ENCODE measurements at regions not wholly inside any gene's neighbourhood (a gene's known extent, or its start where the extent isn't known, plus 50 kb on each side); places are given as distances from the start of the nearest gene placed in this dataset.

DNA sequence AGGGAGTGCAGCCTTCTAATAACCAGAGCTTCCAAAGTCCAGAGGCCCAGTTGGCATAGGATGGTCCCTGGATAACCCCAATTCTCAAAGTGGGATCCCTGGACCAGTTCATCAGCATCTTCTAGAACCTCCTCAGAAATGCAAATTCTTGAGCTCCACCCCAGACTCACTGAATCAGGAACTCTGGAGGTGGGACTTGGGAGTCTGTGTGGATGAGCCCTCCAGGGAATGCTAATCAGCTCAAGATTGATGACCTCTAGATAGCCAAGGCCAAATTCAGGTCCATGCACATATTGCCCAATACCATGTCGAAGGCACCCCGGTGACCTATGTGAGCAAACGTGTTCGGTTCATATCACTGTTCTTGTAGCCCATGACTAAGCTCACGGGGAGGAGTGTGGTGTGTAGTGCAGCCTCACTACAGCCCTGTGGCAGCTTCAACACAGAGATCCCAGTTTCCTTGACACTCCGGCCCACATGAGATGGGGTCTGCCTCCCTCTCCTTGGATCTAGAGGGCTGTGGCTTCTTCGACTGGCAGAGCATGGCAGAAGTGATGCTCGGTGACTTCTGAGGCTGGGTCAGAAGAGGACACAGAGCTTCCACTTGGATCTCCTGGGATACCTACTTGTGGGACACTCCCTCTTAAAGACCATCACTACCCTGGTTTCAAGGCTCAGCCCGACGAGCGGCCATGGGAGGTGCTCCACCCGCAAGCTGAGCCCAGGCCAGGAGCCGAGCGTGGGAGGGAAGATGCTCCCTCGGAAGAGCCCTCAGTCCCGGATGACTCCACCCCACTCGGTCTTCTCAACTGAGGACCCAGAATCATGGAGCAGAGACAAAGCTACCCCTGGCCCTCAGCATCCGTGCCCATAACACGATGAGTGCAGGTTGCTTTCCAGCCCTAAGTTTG is 151.1 kb upstream of the CST7 start:
- H2AFZ ChIP-seq (ENCODE audit: low read depth): no peak overlapping the region
- no peak overlapping the region for H3K9ac ChIP-seq
- no peaks in the 10 kb centered on the region for H4K20me1 ChIP-seq (ENCODE audit: insufficient read depth)
- TF ChIP-seq, protein P1, sequence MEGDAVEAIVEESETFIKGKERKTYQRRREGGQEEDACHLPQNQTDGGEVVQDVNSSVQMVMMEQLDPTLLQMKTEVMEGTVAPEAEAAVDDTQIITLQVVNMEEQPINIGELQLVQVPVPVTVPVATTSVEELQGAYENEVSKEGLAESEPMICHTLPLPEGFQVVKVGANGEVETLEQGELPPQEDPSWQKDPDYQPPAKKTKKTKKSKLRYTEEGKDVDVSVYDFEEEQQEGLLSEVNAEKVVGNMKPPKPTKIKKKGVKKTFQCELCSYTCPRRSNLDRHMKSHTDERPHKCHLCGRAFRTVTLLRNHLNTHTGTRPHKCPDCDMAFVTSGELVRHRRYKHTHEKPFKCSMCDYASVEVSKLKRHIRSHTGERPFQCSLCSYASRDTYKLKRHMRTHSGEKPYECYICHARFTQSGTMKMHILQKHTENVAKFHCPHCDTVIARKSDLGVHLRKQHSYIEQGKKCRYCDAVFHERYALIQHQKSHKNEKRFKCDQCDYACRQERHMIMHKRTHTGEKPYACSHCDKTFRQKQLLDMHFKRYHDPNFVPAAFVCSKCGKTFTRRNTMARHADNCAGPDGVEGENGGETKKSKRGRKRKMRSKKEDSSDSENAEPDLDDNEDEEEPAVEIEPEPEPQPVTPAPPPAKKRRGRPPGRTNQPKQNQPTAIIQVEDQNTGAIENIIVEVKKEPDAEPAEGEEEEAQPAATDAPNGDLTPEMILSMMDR (conservative IDR thresholded peaks at IDR 0.05; ENCODE audit: low read depth, low read length): no peak
- H3K36me3 ChIP-seq (ENCODE audit: insufficient read depth): no peaks in the 10 kb centered on the region
- no peaks in the 10 kb centered on the region for H3K79me2 ChIP-seq (ENCODE audit: insufficient read depth, low read depth)
- no peaks in the 10 kb centered on the region for H3K27me3 ChIP-seq (ENCODE audit: insufficient read depth, low read depth)
- no peak overlapping the region for H3K4me2 ChIP-seq
- H3K4me1 ChIP-seq (ENCODE audit: low read depth, poor library complexity, severe bottlenecking): no peaks in the 10 kb centered on the region
- H3K4me3 ChIP-seq (IDR thresholded peaks at IDR 0.05; ENCODE audit: insufficient read depth, low read depth, low read length): no peak overlapping the region
- no peak overlapping the region for H3K27ac ChIP-seq

DNA sequence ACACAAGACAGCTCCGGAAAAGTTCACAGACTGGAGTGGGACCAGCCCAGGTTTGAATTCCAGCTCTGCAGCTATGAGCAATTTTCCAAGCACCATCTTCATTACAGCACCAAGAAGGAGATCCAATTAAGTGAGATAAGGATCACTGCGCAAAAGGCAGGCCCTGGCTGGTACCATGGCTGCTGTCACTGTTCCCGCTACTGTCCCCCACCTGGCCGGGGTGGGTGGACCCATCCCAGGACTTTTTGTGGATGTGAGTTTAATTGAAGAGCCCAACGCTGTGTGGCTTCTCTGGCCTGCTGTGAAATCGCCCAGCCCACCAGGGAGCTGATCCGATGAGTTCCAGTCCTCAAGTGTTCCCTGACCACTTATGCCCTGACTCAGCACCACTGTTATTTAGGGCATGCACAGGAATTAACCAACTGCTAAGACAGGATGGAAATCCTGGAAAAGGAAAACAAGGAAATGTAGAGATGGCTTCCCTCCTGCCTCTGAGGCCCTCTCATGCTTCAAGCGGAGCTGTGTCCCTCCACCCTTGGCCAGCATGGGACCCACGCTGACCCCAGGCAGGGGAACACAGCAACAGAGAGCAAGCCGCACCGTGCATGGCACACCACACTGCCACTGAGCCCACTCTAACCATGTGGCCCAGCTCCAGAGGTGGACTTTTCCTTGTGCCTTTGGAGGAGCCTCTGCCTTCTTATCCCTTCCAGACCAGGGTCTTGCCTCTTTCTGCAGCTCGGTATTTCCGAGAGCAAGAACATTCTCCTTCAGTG is 150.0 kb upstream of the CST7 start:
- Histone ChIP-seq H3K4me1 (ENCODE audit: low read depth, poor library complexity, severe bottlenecking) (no peaks in the 10 kb centered on the region), H2AFZ (ENCODE audit: low read depth) (no peak overlapping the region), H4K20me1 (ENCODE audit: insufficient read depth) (no peaks in the 10 kb centered on the region), H3K36me3 (ENCODE audit: insufficient read depth) (no peaks in the 10 kb centered on the region), H3K27ac (no peak overlapping the region), H3K4me2 (no peak overlapping the region), H3K79me2 (ENCODE audit: insufficient read depth, low read depth) (no peaks in the 10 kb centered on the region), H3K9ac (no peak overlapping the region), H3K27me3 (ENCODE audit: insufficient read depth, low read depth) (no peaks in the 10 kb centered on the region), H3K4me3 (IDR thresholded peaks at IDR 0.05; ENCODE audit: insufficient read depth, low read depth, low read length) (no peak overlapping the region)
- TF ChIP-seq, protein P1 (conservative IDR thresholded peaks at IDR 0.05; ENCODE audit: low read depth, low read length): no peak

GRCh38 chr20:24799971-24800580 is 149.0 kb upstream of the CST7 start:
- Histone ChIP-seq H3K4me2 (no peak overlapping the region), H3K27ac (no peak overlapping the region), H3K27me3 (ENCODE audit: insufficient read depth, low read depth) (no peaks in the 10 kb centered on the region), H3K4me3 (IDR thresholded peaks at IDR 0.05; ENCODE audit: insufficient read depth, low read depth, low read length) (no peak overlapping the region), H2AFZ (ENCODE audit: low read depth) (no peak overlapping the region), H3K79me2 (ENCODE audit: insufficient read depth, low read depth) (no peaks in the 10 kb centered on the region), H4K20me1 (ENCODE audit: insufficient read depth) (no peaks in the 10 kb centered on the region), H3K9ac (no peak overlapping the region), H3K4me1 (ENCODE audit: low read depth, poor library complexity, severe bottlenecking) (no peaks in the 10 kb centered on the region), H3K36me3 (ENCODE audit: insufficient read depth) (no peaks in the 10 kb centered on the region)
- TF ChIP-seq, protein P1 (conservative IDR thresholded peaks at IDR 0.05; ENCODE audit: low read depth, low read length): no peak

DNA sequence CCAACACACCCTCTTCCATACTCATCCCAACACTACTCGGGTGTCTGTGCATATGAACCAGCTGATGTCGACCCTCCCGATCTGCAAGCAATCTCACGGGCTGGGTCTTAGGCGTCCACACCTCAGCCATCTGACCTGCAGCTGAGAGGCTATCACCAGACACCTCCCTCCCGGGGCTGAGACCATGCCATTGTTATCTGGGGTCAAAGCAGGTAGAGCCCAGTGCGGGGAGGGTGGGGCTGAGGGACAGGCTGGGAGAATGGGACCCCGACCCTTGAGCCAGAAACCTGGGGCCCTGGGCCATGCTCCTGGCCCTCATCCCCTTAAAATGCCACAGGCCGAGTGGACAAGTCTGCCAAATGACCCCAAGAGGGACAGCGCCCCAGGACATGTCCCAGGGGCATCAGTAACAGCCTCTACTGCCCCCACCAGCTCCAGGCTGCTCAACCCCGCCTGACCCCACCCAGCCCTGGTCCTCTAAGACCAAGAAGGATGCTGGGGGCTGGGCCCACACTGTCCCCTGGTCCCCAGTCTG is 146.7 kb upstream of the CST7 start:
- no peaks in the 10 kb centered on the region for H3K36me3 ChIP-seq (ENCODE audit: insufficient read depth)
- H3K79me2 ChIP-seq (ENCODE audit: insufficient read depth, low read depth): no peaks in the 10 kb centered on the region
- no peaks in the 10 kb centered on the region for H3K4me1 ChIP-seq (ENCODE audit: low read depth, poor library complexity, severe bottlenecking)
- no peak overlapping the region for H3K4me3 ChIP-seq (IDR thresholded peaks at IDR 0.05; ENCODE audit: insufficient read depth, low read depth, low read length)
- TF ChIP-seq, protein P1 (conservative IDR thresholded peaks at IDR 0.05; ENCODE audit: low read depth, low read length): no peak
- no peak overlapping the region for H3K27ac ChIP-seq
- H3K9ac ChIP-seq: no peak overlapping the region
- no peaks in the 10 kb centered on the region for H4K20me1 ChIP-seq (ENCODE audit: insufficient read depth)
- H3K27me3 ChIP-seq (ENCODE audit: insufficient read depth, low read depth): no peaks in the 10 kb centered on the region
- no peak overlapping the region for H2AFZ ChIP-seq (ENCODE audit: low read depth)
- no peak overlapping the region for H3K4me2 ChIP-seq
